IMR-90 (cell line): ENCODE measurements at regions not wholly inside any gene's neighbourhood (a gene's known extent, or its start where the extent isn't known, plus 50 kb on each side); places are given as distances from the start of the nearest gene placed in this dataset.

ENCODE experiments used
- ATAC-seq: fragments of 200-7000 bp; cut with Tn5 transposase; 2 replicates; pipeline ENCODE4 v1.9.1; 2020; ENCODE audit warnings: low read depth, mild to moderate bottlenecking, moderate library complexity
- BruUV-seq: library from RNA; stranded (reverse); fragments of 400-500 nt; replicated peaks from 2 replicates; lab custom pipeline; 2021; lab: Mats Ljungman, UMichigan
- CTCF ChIA-PET: fragments of 300-600 bp; formaldehyde crosslinking; extraction: SDS; loops from one replicate; lab custom pipeline; 2021; ENCODE audit warnings: antibody characterized with exemption; lab: Yijun Ruan, JAX
- POLR2A ChIA-PET: fragments of 300-600 bp; sonication (Branson Sonifier 250); formaldehyde crosslinking; loops from one replicate; lab custom pipeline; 2022; ENCODE audit warnings: antibody characterized with exemption; ENCODE audit not compliant: unreplicated experiment; lab: Charles Lee
- DNase-seq: peaks from one replicate; pipeline ENCODE4 v3.0.0; 2013
- H2AFZ ChIP-seq: replicated peaks from 2 replicates; pipeline ENCODE3; 2013; ENCODE audit warnings: low read length, mild to moderate bottlenecking; ENCODE audit not compliant: poor library complexity
- H2AK5ac ChIP-seq: 2 replicates; pipeline ENCODE4 v1.6.1; 2013; ENCODE audit warnings: low read depth, low read length, inconsistent platforms
- H2AK9ac ChIP-seq: replicated peaks from 2 replicates; pipeline ENCODE3; 2013; ENCODE audit warnings: mild to moderate bottlenecking, low read depth, low read length, moderate library complexity; ENCODE audit not compliant: poor library complexity
- H2BK120ac ChIP-seq: 2 replicates; pipeline ENCODE4 v1.6.1; 2013; ENCODE audit warnings: low read depth, low read length, inconsistent platforms
- H2BK15ac ChIP-seq: 3 replicates; pipeline ENCODE4 v1.6.1; 2013; ENCODE audit warnings: low read depth, low read length, inconsistent platforms
- H2BK20ac ChIP-seq: 2 replicates; pipeline ENCODE4 v1.6.1; 2013; ENCODE audit warnings: low read depth, mild to moderate bottlenecking, inconsistent platforms, low read length, moderate library complexity
- H2BK5ac ChIP-seq: 2 replicates; pipeline ENCODE4 v1.6.1; 2013; ENCODE audit warnings: mild to moderate bottlenecking, low read depth, low read length, inconsistent platforms; ENCODE audit not compliant: poor library complexity, severe bottlenecking
- H3K14ac ChIP-seq: replicated peaks from 2 replicates; pipeline ENCODE4 v1.6.1; 2013; ENCODE audit warnings: low read depth, low read length, inconsistent platforms
- H3K18ac ChIP-seq: 2 replicates; pipeline ENCODE4 v1.6.1; 2013; ENCODE audit warnings: low read depth, low read length, control low read depth
- H3K23ac ChIP-seq: 2 replicates; pipeline ENCODE4 v1.6.1; 2013; ENCODE audit warnings: low read depth, low read length, inconsistent platforms
- H3K27ac ChIP-seq: 2 replicates; pipeline ENCODE4 v1.5.1; 2013; ENCODE audit warnings: mild to moderate bottlenecking, control low read depth, low read length; ENCODE audit not compliant: insufficient read depth
- H3K27me3 ChIP-seq: 2 replicates; pipeline ENCODE4 v1.6.1; 2013; ENCODE audit warnings: low read length; ENCODE audit not compliant: control insufficient read depth, insufficient read depth
- H3K36me3 ChIP-seq: 2 replicates; pipeline ENCODE4 v1.6.1; 2013; ENCODE audit warnings: low read length, mixed read lengths; ENCODE audit not compliant: control insufficient read depth, insufficient read depth
- H3K4ac ChIP-seq: 2 replicates; pipeline ENCODE4 v1.6.1; 2013; ENCODE audit warnings: low read depth, low read length, inconsistent platforms
- H3K4me1 ChIP-seq: 2 replicates; pipeline ENCODE4 v1.6.1; 2013; ENCODE audit warnings: low read length, mixed read lengths; ENCODE audit not compliant: control insufficient read depth, insufficient read depth
- H3K4me2 ChIP-seq: 2 replicates; pipeline ENCODE4 v1.6.1; 2013; ENCODE audit warnings: low read depth, mild to moderate bottlenecking, control low read depth, low read length, moderate library complexity
- H3K4me3 ChIP-seq: 2 replicates; pipeline ENCODE4 v1.5.1; 2013; ENCODE audit warnings: low read depth, mild to moderate bottlenecking, control low read depth, low read length, moderate library complexity; ENCODE audit not compliant: insufficient read depth
- H3K56ac ChIP-seq: 2 replicates; pipeline ENCODE4 v1.6.1; 2013; ENCODE audit warnings: low read length, inconsistent platforms; ENCODE audit not compliant: insufficient read depth; ENCODE audit errors: extremely low read depth
- H3K79me1 ChIP-seq, 2 experiments: 2 replicates each; pipeline ENCODE4 v1.6.1; 2013; ENCODE audit warnings: low read length in 2 of 2, inconsistent platforms in 1 of 2, low read depth in 1 of 2
- H3K9ac ChIP-seq: 2 replicates; pipeline ENCODE4 v1.6.1; 2013; ENCODE audit warnings: low read depth, low read length, control low read depth
- H3K9me1 ChIP-seq: 2 replicates; pipeline ENCODE4 v1.6.1; 2013; ENCODE audit warnings: low read length, inconsistent platforms; ENCODE audit not compliant: insufficient read depth
- H3K9me3 ChIP-seq: 2 replicates; pipeline ENCODE4 v1.6.1; 2013; ENCODE audit warnings: low read length; ENCODE audit not compliant: control insufficient read depth, insufficient read depth
- H4K20me1 ChIP-seq: 2 replicates; pipeline ENCODE4 v1.6.1; 2013; ENCODE audit warnings: low read length, inconsistent platforms; ENCODE audit not compliant: insufficient read depth
- H4K5ac ChIP-seq: 2 replicates; pipeline ENCODE4 v1.6.1; 2013; ENCODE audit warnings: mild to moderate bottlenecking, low read depth, low read length, control low read depth
- H4K8ac ChIP-seq, 2 experiments: 2 replicates each; pipeline ENCODE4 v1.6.1; 2013; ENCODE audit warnings: low read depth in 2 of 2, low read length in 2 of 2, control low read depth in 1 of 2, inconsistent platforms in 1 of 2
- H4K91ac ChIP-seq: 2 replicates; pipeline ENCODE4 v1.6.1; 2013; ENCODE audit warnings: low read depth, low read length, inconsistent platforms; ENCODE audit not compliant: insufficient read depth
- MAFK ChIP-seq: IDR thresholded peaks from 2 replicates; pipeline ENCODE4 v1.6.1; 2012; ENCODE audit warnings: low read depth, low read length, improper control_type of control experiment
- MAZ ChIP-seq: IDR thresholded peaks from 2 replicates; pipeline ENCODE4 v1.6.1; 2012; ENCODE audit warnings: low read depth, mild to moderate bottlenecking, low read length, improper control_type of control experiment, moderate library complexity, borderline replicate concordance
- WGBS, 2 experiments: methylation state at CpG; one replicate each; pipeline versions ENCODE4 v1.1.5 to v1.1.7; 2013; ENCODE audit warnings: missing lambda C conversion rate in 2 of 2; ENCODE audit not compliant: insufficient read length in 1 of 2; ENCODE audit errors: extremely low coverage in 2 of 2; 5-methylcytosine and 5-hydroxymethylcytosine counted together
- dilution Hi-C: fragments of 300-500 bp; cut with HindIII; formaldehyde crosslinking; loops from one replicate; pipeline ENCODE4 v1.14.3; 2018; ENCODE audit warnings: low sequenced_read_pairs; ENCODE audit not compliant: unreplicated experiment
- in situ Hi-C: fragments of 300-500 bp; cut with MboI; formaldehyde crosslinking; loops from 3 replicates; pipeline ENCODE4 v1.14.3; 2019; ENCODE audit warnings: low sequenced_read_pairs, inconsistent platforms, mixed read lengths
- intact Hi-C: fragments of 100-400 bp; cut with micrococcal nuclease; formaldehyde crosslinking; loops from 2 replicates; pipeline ENCODE4 v1.10.0; 2022

DNA sequence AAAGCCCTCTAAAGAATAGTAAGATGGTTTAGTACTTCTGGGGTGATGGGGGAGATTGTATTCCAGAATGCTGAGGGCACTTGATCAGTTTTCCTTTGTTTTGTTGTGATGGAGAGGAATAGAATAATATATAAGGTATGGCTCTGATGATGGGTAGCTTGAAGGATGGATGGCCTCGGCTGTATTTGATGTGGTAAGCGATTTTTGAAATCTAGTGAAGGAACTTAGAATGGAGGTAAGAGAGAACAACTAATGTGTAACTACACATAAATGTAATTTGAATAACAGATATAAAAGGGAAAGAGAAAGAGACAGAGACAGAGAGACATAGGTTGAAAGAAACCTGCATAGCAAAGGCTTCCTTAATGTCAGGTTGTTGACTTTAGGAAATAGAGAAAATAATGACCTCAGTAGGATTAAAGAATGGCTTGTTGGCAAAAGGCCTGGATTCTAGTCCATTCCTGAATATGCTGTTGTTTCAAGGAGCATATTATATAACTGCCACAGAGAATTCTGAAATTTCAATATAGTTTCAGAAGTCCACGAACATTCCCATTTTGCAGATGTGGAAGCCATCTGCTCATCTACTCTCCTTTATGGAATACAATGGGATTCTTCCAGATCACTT, 58.7 kb downstream of the NIBAN1 start:
- no peak overlapping the region for H2AK5ac ChIP-seq
- H2AFZ ChIP-seq: no peak overlapping the region
- TF ChIP-seq MAZ: no peak
- TF ChIP-seq MAFK: peak; percentile 56
- intact Hi-C loops: no loop called here
- H3K4me2 ChIP-seq: no peak overlapping the region
- H3K14ac ChIP-seq: no peak overlapping the region
- H2BK120ac ChIP-seq: no peak overlapping the region
- whole genome bisulfite sequencing, 2 experiments: no CpG with 5 or more reads among the region's 3 CpGs
- no peaks in the 10 kb centered on the region; the same call in 1 of the 2 replicates for H4K20me1 ChIP-seq
- ChIA-PET POLR2A (no interaction called here), CTCF (no interaction called here)
- dilution Hi-C loops: no loop called here
- H3K79me1 ChIP-seq: peaks cover 7 to 18% of the 10 kb centered on the region in 2 experiments; a peak in 2 of 4 replicates
- no peak overlapping the region for H3K56ac ChIP-seq
- H3K23ac ChIP-seq: no peak overlapping the region
- H2BK5ac ChIP-seq: no peak overlapping the region
- H4K5ac ChIP-seq: no peak overlapping the region
- H3K4me3 ChIP-seq: no peak overlapping the region
- DNase-seq: peak; percentile 49
- no peak for ATAC-seq
- peaks cover 5% of the 10 kb centered on the region for H3K4me1 ChIP-seq
- no TSS peak for BruUV-seq
- no peaks in the 10 kb centered on the region for H3K9me3 ChIP-seq
- H2BK20ac ChIP-seq: no peak overlapping the region
- no peak overlapping the region for H2BK15ac ChIP-seq
- no peak overlapping the region for H3K18ac ChIP-seq
- no peak overlapping the region for H3K27ac ChIP-seq
- H3K9me1 ChIP-seq: peaks cover 7% of the 10 kb centered on the region
- in situ Hi-C loops: no loop called here
- no peak overlapping the region for H4K8ac ChIP-seq
- H3K27me3 ChIP-seq: no peaks in the 10 kb centered on the region
- H4K91ac ChIP-seq: no peak overlapping the region
- no peak overlapping the region for H2AK9ac ChIP-seq
- no peak overlapping the region for H3K4ac ChIP-seq
- no peaks in the 10 kb centered on the region for H3K36me3 ChIP-seq
- no peak overlapping the region for H3K9ac ChIP-seq
